Neutrophil (primary cell): ENCODE measurements at regions not wholly inside any gene's neighbourhood (a gene's known extent, or its start where the extent isn't known, plus 50 kb on each side); places are given as distances from the start of the nearest gene placed in this dataset.

Source experiments
- H3K27ac ChIP-seq: fragments of 200-600 bp; sonication (generic); 2 replicates; pipeline ENCODE4 v1.5.1; 2016; ENCODE audit warnings: mild to moderate bottlenecking, moderate library complexity
- H3K27me3 ChIP-seq: fragments of 200-600 bp; sonication (generic); 2 replicates; pipeline ENCODE4 v1.6.0; 2016; ENCODE audit warnings: mild to moderate bottlenecking
- H3K36me3 ChIP-seq: fragments of 200-600 bp; sonication (generic); 2 replicates; pipeline ENCODE4 v1.5.1; 2017
- H3K4me1 ChIP-seq, 2 experiments: fragments of 200-600 bp in 1 of 2; sonication (generic) in 1 of 2; 1 replicate in 1 of 2; 2 replicates in 1 of 2; pipeline versions ENCODE4 v1.5.1 to v1.6.1; 2013 to 2016; ENCODE audit warnings: low read depth in 1 of 2, low read length in 1 of 2, mild to moderate bottlenecking in 1 of 2, moderate library complexity in 1 of 2; ENCODE audit not compliant: control insufficient read depth in 1 of 2, insufficient read depth in 1 of 2
- H3K4me3 ChIP-seq, 2 experiments: fragments of 200-600 bp in 1 of 2; sonication (generic) in 1 of 2; 1 replicate in 1 of 2; 2 replicates in 1 of 2; pipeline ENCODE4 v1.5.1; 2013 to 2016; ENCODE audit warnings: low read depth in 1 of 2, low read length in 1 of 2, mild to moderate bottlenecking in 1 of 2, moderate library complexity in 1 of 2
- H3K9me3 ChIP-seq: fragments of 200-600 bp; sonication (generic); 2 replicates; pipeline ENCODE4 v1.5.1; 2016
- CTCF ChIP-seq: fragments of 200-600 bp; sonication (generic); IDR thresholded peaks from 2 replicates; pipeline ENCODE4 v1.5.1; 2016; ENCODE audit warnings: antibody characterized with exemption

GRCh38 chr5:168117469-168117868 lies 174.0 kb upstream of the WWC1 start:
- no peak for TF ChIP-seq CTCF
- Histone ChIP-seq H3K27me3 (no peaks in the 10 kb centered on the region), H3K9me3 (no peaks in the 10 kb centered on the region)

GRCh38 chr5:168118042-168118668 lies 173.3 kb upstream of the WWC1 start:
- H3K4me1 ChIP-seq: no peaks in the 10 kb centered on the region
- no peak for TF ChIP-seq CTCF
- no peaks in the 10 kb centered on the region for H3K9me3 ChIP-seq
- H3K36me3 ChIP-seq: no peaks in the 10 kb centered on the region
- no peak overlapping the region for H3K4me3 ChIP-seq
- H3K27me3 ChIP-seq: no peaks in the 10 kb centered on the region
- H3K27ac ChIP-seq: no peak overlapping the region

More at GRCh38 chr5:168117469-168117868, 174.0 kb upstream of the WWC1 start:
- Histone ChIP-seq H3K36me3 (no peaks in the 10 kb centered on the region), H3K27ac (no peak overlapping the region), H3K4me3 (no peak overlapping the region), H3K4me1 (no peaks in the 10 kb centered on the region)

- Histone ChIP-seq H3K4me1 (no peaks in the 10 kb centered on the region), H3K27ac (no peak overlapping the region), H3K27me3 (no peaks in the 10 kb centered on the region), H3K36me3 (no peaks in the 10 kb centered on the region), H3K9me3 (no peaks in the 10 kb centered on the region), H3K4me3 (no peak overlapping the region)
- TF ChIP-seq CTCF: no peak
Observed at GRCh38 chr5:168120401-168121137, 170.9 kb upstream of the WWC1 start.

- Histone ChIP-seq H3K36me3 (no peaks in the 10 kb centered on the region), H3K27me3 (no peaks in the 10 kb centered on the region), H3K9me3 (no peaks in the 10 kb centered on the region)
Observed at GRCh38 chr5:168121138-168121494, 170.3 kb upstream of the WWC1 start.

More at GRCh38 chr5:168121138-168121494, 170.3 kb upstream of the WWC1 start:
- TF ChIP-seq CTCF: no peak
- Histone ChIP-seq H3K27ac (no peak overlapping the region), H3K4me1 (no peaks in the 10 kb centered on the region), H3K4me3 (no peak overlapping the region)
